Middle frontal gyrus (tissue), 1 donor: ENCODE measurements at regions not wholly inside any gene's neighbourhood (a gene's known extent, or its start where the extent isn't known, plus 50 kb on each side); places are given as distances from the start of the nearest gene placed in this dataset.

Source experiments
- DNase-seq: peaks from one replicate; pipeline ENCODE4 v3.0.0-alpha.2; 2015; ENCODE audit warnings: low spot score; ENCODE audit errors: extremely low spot score

- no peak for DNase-seq
Observed at GRCh38 chr2:234768608-234769196, 183.1 kb upstream of the SH3BP4 start.

DNA sequence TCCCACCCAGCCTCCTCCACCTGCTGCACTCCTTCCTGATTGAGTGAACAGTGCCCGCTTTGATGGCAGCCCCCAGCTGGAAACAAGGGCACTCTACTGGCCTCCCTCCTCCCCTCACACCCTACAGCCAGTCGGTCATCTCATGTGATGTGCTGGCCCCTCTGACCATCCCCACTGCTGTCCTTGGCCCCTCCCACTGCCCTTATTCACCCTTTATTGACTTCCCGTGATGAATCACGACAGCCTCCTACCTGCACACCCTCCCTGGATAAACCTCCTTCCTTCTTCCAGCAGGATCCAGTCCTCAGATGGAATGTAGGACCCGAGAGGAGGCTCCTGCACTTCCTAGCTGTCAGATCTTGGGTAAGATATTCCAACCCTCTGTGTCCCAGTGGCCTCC is 186.5 kb upstream of the SH3BP4 start:
- DNase-seq: no peak

DNA sequence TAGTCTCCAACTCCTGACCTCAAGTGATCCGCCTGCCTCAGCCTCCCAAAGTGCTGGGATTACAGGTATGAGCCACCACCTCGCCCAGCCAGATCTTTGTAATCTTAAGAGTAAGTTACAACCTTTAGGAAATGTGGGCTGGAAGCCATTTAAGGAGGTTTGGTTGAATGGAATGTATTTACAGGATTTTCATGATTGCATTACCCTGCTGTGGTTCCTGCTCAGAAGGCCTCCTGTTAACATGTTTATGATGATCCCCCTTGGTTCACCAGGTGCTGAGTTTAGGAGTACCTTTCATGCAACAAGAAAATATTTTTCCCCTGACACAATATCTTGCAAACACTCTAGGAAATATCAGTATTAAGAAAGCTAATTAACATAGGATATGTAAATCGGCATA is 187.4 kb upstream of the SH3BP4 start:
- no peak for DNase-seq

GRCh38 chr2:234763002-234763873 is 188.6 kb upstream of the SH3BP4 start:
- no peak for DNase-seq

- DNase-seq: no peak
Observed at GRCh38 chr2:234761910-234762309, 189.9 kb upstream of the SH3BP4 start.

- no peak for DNase-seq
Observed at GRCh38 chr2:234754126-234754525, 197.7 kb upstream of the SH3BP4 start.

DNA sequence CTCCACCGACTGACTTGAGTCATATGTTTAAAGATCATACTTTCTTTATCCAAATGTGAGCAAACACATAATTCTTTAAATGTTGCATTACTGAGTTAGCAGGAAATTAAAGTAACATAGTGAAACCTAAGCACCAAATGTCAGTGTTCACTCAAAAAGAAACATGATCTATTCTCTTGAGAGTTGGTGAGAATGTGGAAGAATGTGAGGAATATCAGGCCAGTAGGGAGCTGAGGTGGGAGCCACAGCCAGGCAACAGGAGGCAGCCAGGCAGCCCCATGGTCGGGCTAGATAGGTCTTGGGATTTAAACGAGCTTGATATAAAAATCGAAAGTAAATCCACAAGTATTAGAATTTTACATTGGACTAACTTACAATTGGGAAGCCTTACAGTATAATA is 198.1 kb upstream of the SH3BP4 start:
- DNase-seq: no peak

GRCh38 chr2:234752966-234753365 is 198.9 kb upstream of the SH3BP4 start:
- no peak for DNase-seq

GRCh38 chr2:234751275-234751973 is 200.4 kb upstream of the SH3BP4 start:
- no peak for DNase-seq

- no peak for DNase-seq
Observed at GRCh38 chr2:234747833-234748559, 203.8 kb upstream of the SH3BP4 start.

- DNase-seq: no peak
Observed at GRCh38 chr2:234747032-234747431, 204.8 kb upstream of the SH3BP4 start.

DNA sequence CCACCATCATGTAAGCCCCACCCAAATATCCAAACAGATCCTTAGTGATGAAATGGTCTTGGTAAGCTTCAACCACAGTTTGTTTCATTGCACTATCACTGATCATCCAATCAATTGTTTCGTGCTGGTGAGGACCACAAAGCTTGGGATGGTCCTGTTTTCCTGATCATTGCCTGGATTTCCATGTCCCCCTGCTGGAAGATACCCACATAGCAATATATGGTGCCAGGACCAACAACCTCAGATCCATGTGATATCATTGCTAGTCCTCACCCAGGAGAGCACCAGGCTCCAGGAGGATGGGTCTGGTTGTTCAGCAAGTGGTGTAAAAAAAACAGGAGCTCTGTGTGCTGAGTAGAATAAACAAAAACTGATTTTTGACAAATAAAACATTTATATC is 206.5 kb upstream of the SH3BP4 start:
- no peak for DNase-seq

GRCh38 chr2:234741976-234742375 is 209.8 kb upstream of the SH3BP4 start:
- DNase-seq: no peak

GRCh38 chr2:234739061-234739460 is 212.8 kb upstream of the SH3BP4 start:
- no peak for DNase-seq

GRCh38 chr2:234735829-234736228 is 216.0 kb upstream of the SH3BP4 start:
- DNase-seq: peak; percentile 19

- no peak for DNase-seq
Observed at GRCh38 chr2:234733795-234734600, 217.8 kb upstream of the SH3BP4 start.

DNA sequence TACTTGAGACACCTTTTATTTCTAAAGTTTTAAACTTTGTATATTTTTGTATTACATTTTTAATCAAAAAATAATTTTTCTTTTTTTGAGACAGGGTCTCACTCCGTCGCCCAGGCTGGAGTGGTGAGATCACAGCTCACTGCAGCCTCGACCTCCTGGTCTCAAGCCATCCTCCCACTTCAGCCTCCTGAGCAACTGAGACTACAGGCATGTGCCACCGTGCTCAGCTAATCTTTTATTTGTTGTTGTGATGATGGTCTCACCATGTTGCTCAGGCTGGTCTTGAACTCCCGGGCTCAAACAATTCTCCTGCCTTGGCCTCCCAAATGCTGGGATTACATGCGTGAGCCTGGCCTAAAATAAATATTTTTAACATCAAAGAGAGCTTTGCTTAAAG is 218.7 kb upstream of the SH3BP4 start:
- no peak for DNase-seq

- DNase-seq: no peak
Observed at GRCh38 chr2:234732404-234733092, 219.3 kb upstream of the SH3BP4 start.

- DNase-seq: no peak
Observed at GRCh38 chr2:234731236-234731635, 220.6 kb upstream of the SH3BP4 start.

GRCh38 chr2:234730066-234730640 is 221.7 kb upstream of the SH3BP4 start:
- DNase-seq: no peak
